Aorta (tissue), 5 donors: ENCODE measurements at regions not wholly inside any gene's neighbourhood (a gene's known extent, or its start where the extent isn't known, plus 50 kb on each side); places are given as distances from the start of the nearest gene placed in this dataset.
"Not testable (repeated sequence)": the region's sequence is repeated elsewhere in the genome, so short reads cannot be mapped to it uniquely, and the experiment has no call there.

Experiments used
- ATAC-seq: fragments of 200-7000 bp; cut with Tn5 transposase; one replicate; pipeline ENCODE4 v1.9.1; 2022; ENCODE audit warnings: moderate library complexity; ENCODE audit not compliant: low FRiP score
- DNase-seq, 2 donors: peaks; one replicate each; pipeline ENCODE4 v3.0.0-alpha.2; 2020
- H3K27ac ChIP-seq, 2 donors: one replicate each; pipeline ENCODE4 v1.5.1; 2013; ENCODE audit warnings: low read length in 2 of 2, mild to moderate bottlenecking in 2 of 2, moderate library complexity in 2 of 2, control low read depth in 1 of 2, inconsistent platforms in 1 of 2, low read depth in 1 of 2
- H3K27me3 ChIP-seq, 2 donors: one replicate each; pipeline ENCODE4 v1.6.1; 2013; ENCODE audit warnings: control low read depth in 1 of 2, low read length in 1 of 2, mild to moderate bottlenecking in 1 of 2, moderate library complexity in 1 of 2; ENCODE audit not compliant: insufficient read depth in 2 of 2, control insufficient read depth in 1 of 2
- H3K36me3 ChIP-seq, 2 donors: one replicate each; pipeline ENCODE4 v1.6.1; 2013; ENCODE audit warnings: control low read depth in 1 of 2, low read length in 1 of 2, mild to moderate bottlenecking in 1 of 2; ENCODE audit not compliant: insufficient read depth in 2 of 2, control insufficient read depth in 1 of 2
- H3K4me1 ChIP-seq, 2 donors: one replicate each; pipeline ENCODE4 v1.6.1; 2013; ENCODE audit warnings: low read length in 2 of 2, control low read depth in 1 of 2, mild to moderate bottlenecking in 1 of 2, moderate library complexity in 1 of 2; ENCODE audit not compliant: insufficient read depth in 2 of 2, control insufficient read depth in 1 of 2
- H3K4me3 ChIP-seq, 2 donors: one replicate each; pipeline ENCODE4 v1.5.1; 2013; ENCODE audit warnings: low read length in 2 of 2, control low read depth in 1 of 2, mild to moderate bottlenecking in 1 of 2
- H3K9me3 ChIP-seq: one replicate; pipeline ENCODE4 v1.6.1; 2013; ENCODE audit warnings: mild to moderate bottlenecking, low read length; ENCODE audit not compliant: control insufficient read depth
- WGBS, 2 donors: extraction: QIAGEN DNeasy Blood & Tissue Kit; methylation state at CpG; one replicate each; pipeline ENCODE4 v1.1.7; 2013; 5-methylcytosine and 5-hydroxymethylcytosine counted together
- intact Hi-C, 2 donors: fragments of 100-400 bp; cut with DNase I; formaldehyde crosslinking; loops; one replicate each; pipeline versions ENCODE4 v1.14.2 to v1.15.0; 2022
- donor health status: healthy with polysubstance abuse.
- donor health status: Bipolar disorder and iron deficiency.
- donor health status: DM: no; HTN: no; CAD: no.
- donor health status: DM: no; HTN: no; CAD: no.
- donor health status: DM: yes; HTN: yes; CAD: no.

DNA sequence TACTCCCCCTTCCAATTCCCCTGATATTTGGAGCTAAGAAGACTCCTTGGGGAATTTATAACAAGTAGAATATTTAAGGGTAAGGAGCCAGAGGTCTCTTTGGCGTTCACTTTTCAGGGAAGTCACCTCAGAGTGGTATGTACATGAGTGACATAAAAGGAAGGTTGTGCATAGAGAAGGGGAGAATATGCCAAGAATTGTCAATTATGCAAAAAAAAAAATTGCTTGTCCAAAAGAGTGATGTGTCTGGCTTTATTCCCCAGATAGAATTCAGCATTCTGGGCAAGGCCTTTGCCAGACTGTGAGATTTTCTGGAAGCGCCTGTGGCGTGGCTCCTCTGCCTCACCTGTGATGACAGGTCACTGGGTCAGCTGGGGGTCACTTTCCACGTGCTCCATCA, 170.2 kb downstream of the MIAT start:
- ATAC-seq (no peak), DNase-seq (no peak)
- no peak overlapping the region for H3K4me3 ChIP-seq
- H3K36me3 ChIP-seq: no peaks in the 10 kb centered on the region
- no peak overlapping the region for H3K27ac ChIP-seq
- no peaks in the 10 kb centered on the region for H3K27me3 ChIP-seq
- H3K4me1 ChIP-seq: no peaks in the 10 kb centered on the region
- 37 to 47% methylated on average over 4 of the region's 4 CpGs for WGBS, 2 donors
- no peaks in the 10 kb centered on the region for H3K9me3 ChIP-seq
- intact Hi-C loops: no loop called here

DNA sequence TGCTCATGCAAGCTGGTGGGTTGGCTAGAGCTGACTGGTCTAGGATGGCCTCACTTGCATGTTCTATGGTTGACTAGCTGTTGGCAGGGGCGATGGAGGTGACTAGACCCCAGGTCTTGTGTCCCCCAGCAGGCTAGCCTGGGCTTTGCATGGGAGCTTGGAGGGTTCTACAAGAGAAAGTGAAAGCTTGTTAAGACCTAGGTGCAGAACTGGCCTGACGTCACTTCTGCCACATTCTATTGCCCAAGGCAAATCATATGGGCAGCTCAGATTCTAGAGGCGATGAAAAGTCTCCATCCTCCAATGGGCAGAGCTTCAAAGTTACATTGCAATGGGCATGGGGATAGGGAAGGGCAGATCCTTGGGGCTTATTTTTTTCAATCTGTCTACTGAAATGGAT, 170.9 kb downstream of the MIAT start:
- no peaks in the 10 kb centered on the region for H3K4me1 ChIP-seq
- DNase-seq: no peak
- no peaks in the 10 kb centered on the region for H3K27me3 ChIP-seq
- no peak for ATAC-seq
- no peaks in the 10 kb centered on the region for H3K9me3 ChIP-seq
- H3K4me3 ChIP-seq: no peak overlapping the region
- intact Hi-C loops: no loop called here
- no peak overlapping the region for H3K27ac ChIP-seq
- H3K36me3 ChIP-seq: no peaks in the 10 kb centered on the region
- 94 to 95% methylated on average over 3 of the region's 3 CpGs for WGBS, 2 donors

DNA sequence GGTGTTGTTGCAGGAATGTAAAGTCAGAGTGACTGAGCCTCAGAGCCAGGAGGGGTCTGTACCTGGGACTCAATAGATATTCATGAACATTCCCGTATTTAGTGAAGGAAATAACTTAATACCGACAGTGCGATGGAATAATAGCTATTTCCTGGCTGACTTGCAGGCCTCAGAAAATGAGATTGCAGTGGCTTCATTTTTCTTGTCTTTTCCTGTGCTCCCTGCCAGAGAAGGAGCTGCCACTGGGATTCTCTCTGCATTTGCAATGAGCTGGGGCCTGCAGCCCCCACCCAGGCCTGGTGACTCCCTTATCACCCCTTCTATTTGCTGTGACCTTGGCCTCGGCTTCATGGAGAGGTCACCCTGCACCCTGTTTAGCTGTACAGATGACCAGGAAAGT, 173.4 kb downstream of the MIAT start:
- Histone ChIP-seq H3K4me3 (no peak overlapping the region), H3K4me1 (no peaks in the 10 kb centered on the region), H3K27me3 (no peaks in the 10 kb centered on the region), H3K9me3 (no peaks in the 10 kb centered on the region), H3K27ac (no peak overlapping the region), H3K36me3 (no peaks in the 10 kb centered on the region)
- intact Hi-C loops: no loop called here
- no peak for ATAC-seq
- WGBS, 2 donors: 63 to 85% methylated on average over 4 of the region's 4 CpGs
- DNase-seq: no peak

DNA sequence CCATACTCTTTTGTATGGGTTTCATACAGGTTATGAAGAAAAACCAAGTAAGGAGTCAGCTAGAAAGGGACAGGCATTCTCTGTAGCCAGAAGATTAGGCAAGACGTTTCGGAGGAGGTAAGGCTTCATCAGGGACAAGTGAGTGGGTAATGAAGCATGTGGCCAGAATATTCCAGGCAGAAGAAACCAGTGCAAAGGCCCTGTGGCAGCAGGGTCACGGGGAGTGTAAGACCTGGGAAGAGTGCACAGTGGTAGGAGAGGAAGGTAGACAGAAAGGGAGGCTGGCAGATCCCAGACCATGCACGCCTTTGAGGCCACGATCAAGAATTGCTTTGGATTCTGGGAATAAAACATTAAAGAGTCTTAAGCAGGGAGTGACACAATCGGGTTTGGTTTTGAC, 177.6 kb downstream of the MIAT start:
- ATAC-seq (no peak), DNase-seq (no peak)
- H3K36me3 ChIP-seq: no peaks in the 10 kb centered on the region
- peaks cover 0 to 4% of the 10 kb centered on the region in 2 donors for H3K4me1 ChIP-seq
- no peak overlapping the region for H3K27ac ChIP-seq
- H3K27me3 ChIP-seq: no peaks in the 10 kb centered on the region
- H3K4me3 ChIP-seq: no peak overlapping the region
- no peaks in the 10 kb centered on the region for H3K9me3 ChIP-seq
- WGBS, 2 donors: 81 to 84% methylated on average over 6 of the region's 6 CpGs
- intact Hi-C loops: no loop called here

DNA sequence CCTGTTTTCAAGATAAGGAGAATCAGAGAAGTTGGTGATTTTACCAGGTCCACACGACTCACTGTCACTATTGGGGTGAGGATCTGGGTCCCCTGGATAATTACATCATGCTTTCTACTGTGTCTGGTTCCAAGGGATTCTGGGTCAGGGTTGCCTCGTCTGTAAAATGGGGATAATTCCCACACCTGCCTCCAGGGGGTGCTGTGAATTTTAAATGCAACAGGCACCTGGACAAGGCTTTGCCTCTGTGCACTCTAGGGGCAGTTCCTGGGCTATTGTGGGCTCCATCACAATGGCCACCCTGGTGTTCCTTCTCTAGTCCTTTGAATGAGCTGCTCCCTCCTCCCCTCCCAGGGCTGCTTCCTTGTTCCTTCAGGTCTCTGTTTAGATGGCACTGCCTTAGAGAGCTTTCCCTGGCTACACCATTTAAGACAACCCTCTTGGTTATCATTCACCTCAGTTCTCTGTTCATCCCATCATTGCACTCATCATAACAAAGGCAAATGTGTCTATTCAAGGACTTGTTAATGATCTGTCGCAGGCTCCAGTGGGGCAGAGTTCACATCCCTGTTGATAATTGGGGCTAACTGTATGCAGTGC, 178.6 kb downstream of the MIAT start:
- intact Hi-C loops: no loop called here
- Histone ChIP-seq H3K27me3 (no peaks in the 10 kb centered on the region), H3K27ac (no peak overlapping the region), H3K4me1 (peaks cover 0 to 4% of the 10 kb centered on the region in 2 donors), H3K36me3 (no peaks in the 10 kb centered on the region), H3K9me3 (no peaks in the 10 kb centered on the region), H3K4me3 (no peak overlapping the region)
- 37 to 43% methylated on average over 3 of the region's 3 CpGs for WGBS, 2 donors
- ATAC-seq (peak; percentile 41), DNase-seq (no peak)

DNA sequence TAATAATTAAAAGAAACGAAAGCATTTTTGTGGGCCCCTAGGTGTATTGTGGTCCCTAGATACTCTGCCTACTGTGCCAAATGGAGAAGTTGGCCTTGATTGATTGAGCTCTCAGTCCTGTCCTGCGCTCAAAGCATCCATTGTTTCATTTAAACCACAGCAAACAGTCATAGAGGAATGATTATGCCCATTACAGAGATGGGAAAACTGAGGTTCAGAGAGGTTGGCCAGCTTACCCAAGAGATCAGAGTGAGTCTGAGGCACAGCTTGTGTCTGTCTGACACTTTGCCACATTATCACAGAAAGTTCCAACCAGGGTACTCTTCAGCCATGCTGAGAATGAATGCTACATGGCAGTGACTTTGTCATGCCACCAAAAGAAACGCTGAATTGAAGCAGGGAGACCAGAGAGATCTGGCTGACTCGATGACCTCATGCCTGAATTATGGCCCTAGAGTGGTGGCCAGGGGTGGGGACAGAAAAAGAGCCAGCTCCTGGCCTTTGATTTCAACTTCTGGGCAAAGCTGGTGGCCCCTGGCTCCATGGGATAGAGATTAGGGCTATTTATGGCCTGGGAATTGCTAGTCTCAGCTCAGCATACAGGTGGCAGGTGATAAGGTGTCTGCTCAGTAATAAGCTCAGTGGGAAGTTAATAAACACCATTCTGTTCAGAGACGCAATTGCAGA, 180.5 kb downstream of the MIAT start:
- DNase-seq: no peak
- Histone ChIP-seq H3K9me3 (no peaks in the 10 kb centered on the region), H3K27ac (no peak overlapping the region), H3K27me3 (no peaks in the 10 kb centered on the region), H3K36me3 (no peaks in the 10 kb centered on the region), H3K4me3 (no peak overlapping the region), H3K4me1 (peaks cover 0 to 4% of the 10 kb centered on the region in 2 donors)
- intact Hi-C loops: no loop called here
- 50 to 53% methylated on average over 5 of the region's 5 CpGs for WGBS, 2 donors
- ATAC-seq: no peak

DNA sequence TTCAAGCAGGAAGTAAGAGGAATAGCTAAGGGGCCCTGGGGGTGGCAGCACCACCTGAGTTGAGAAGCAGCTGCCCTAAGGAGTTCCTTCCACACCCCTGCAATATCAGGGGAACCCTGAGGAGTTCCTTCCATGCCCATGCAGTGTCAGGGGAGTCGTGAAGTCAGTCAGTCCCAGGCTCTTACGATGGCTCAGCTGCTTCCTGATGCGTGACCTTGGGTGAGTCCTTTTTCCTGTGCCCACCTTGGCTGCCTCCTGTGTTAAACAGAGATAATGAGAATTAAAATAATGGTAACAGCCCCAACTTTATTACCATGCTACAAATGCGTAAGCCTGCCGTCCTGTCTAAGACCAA, 181.1 kb downstream of the MIAT start:
- DNase-seq: no peak
- Histone ChIP-seq H3K27ac (no peak overlapping the region), H3K9me3 (no peaks in the 10 kb centered on the region), H3K36me3 (no peaks in the 10 kb centered on the region), H3K4me1 (peaks cover 0 to 4% of the 10 kb centered on the region in 2 donors), H3K27me3 (no peaks in the 10 kb centered on the region), H3K4me3 (no peak overlapping the region)
- 80 to 96% methylated on average over 5 of the region's 5 CpGs for WGBS, 2 donors
- no peak for ATAC-seq
- intact Hi-C loops: no loop called here

DNA sequence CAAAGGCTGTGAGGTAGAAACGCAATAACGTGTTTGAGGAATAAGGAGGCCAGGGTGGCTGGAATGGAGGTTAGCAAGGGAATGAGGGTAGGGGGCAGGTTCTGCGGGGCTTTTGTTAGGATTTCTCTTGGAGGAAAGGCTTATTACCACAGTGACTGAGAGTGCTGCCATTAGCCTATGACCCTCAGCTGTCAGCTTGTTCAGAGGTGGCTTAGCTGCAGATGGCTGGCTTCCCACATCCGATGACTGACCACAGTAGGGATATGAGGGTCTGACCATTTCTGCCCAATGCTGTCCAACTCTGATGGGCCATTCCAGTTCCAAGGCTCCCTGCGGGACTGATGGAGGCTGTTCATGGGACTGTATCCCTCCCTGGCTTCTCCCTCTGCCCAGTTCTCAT, 181.8 kb downstream of the MIAT start:
- no peak for DNase-seq
- ATAC-seq: no peak
- Histone ChIP-seq H3K27me3 (no peaks in the 10 kb centered on the region), H3K4me1 (peaks cover 0 to 4% of the 10 kb centered on the region in 2 donors), H3K4me3 (no peak overlapping the region), H3K9me3 (no peaks in the 10 kb centered on the region), H3K27ac (no peak overlapping the region), H3K36me3 (no peaks in the 10 kb centered on the region)
- 96 to 97% methylated on average over 5 of the region's 5 CpGs for WGBS, 2 donors
- intact Hi-C loops: no loop called here

DNA sequence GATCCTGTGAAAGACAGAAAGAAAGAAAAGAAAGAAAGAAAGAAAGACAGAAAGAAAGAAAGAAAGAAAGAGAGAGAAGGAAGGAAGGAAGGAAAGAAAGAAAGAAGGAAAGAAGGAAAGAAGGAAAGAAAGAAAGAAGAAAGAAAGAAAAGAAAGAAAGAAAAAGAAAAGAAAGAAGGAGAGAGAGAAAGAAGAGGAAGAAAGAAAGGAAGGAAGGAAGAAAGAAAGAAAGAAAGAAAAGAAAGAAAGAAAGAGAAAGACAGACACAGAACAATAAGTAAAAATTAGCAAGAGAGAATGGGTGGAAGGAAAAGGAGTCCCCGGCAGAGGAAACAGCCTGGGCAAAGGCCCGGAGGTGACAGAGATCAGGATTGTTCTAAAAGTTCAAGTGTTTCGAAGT, 183.4 kb downstream of the MIAT start:
- H3K4me3 ChIP-seq, H3K36me3 ChIP-seq, DNase-seq, H3K9me3 ChIP-seq, H3K4me1 ChIP-seq, H3K27ac ChIP-seq, ATAC-seq, H3K27me3 ChIP-seq, intact Hi-C loops: not testable (repeated sequence)
- WGBS, 2 donors: 94 to 99% methylated on average over 3 of the region's 3 CpGs
